Astrocyte (in vitro differentiated cells and primary cell): ENCODE measurements at regions not wholly inside any gene's neighbourhood (a gene's known extent, or its start where the extent isn't known, plus 50 kb on each side); places are given as distances from the start of the nearest gene placed in this dataset.

Experiments used
- DNase-seq: peaks from one replicate; pipeline ENCODE4 v3.0.0-alpha.2; 2010; ENCODE audit warnings: low read depth
- FAIRE-seq: peaks from 2 replicates; lab custom pipeline; 2011; peaks lifted over from hg19 to GRCh38; lab: Jason Lieb, UNC
- H2AFZ ChIP-seq: 2 replicates; pipeline ENCODE4 v1.6.0; 2012; ENCODE audit warnings: low read depth, low read length, inconsistent platforms
- H3K27ac ChIP-seq: 2 replicates; pipeline ENCODE4 v1.5.1; 2011; ENCODE audit warnings: low read depth, low read length, inconsistent platforms
- H3K27me3 ChIP-seq: 2 replicates; pipeline ENCODE4 v1.6.0; 2011; ENCODE audit warnings: low read length, inconsistent platforms; ENCODE audit not compliant: insufficient read depth
- H3K36me3 ChIP-seq: 2 replicates; pipeline ENCODE4 v1.5.1; 2011; ENCODE audit warnings: low read length, inconsistent platforms; ENCODE audit not compliant: insufficient read depth
- H3K4me1 ChIP-seq: 2 replicates; pipeline ENCODE4 v1.5.1; 2011; ENCODE audit warnings: low read length, inconsistent platforms; ENCODE audit not compliant: insufficient read depth
- H3K4me2 ChIP-seq: 2 replicates; pipeline ENCODE4 v1.6.0; 2012; ENCODE audit warnings: low read length, inconsistent platforms
- H3K4me3 ChIP-seq: 2 replicates; pipeline ENCODE4 v1.5.1; 2011; ENCODE audit warnings: low read depth, mild to moderate bottlenecking, low read length, inconsistent platforms; ENCODE audit not compliant: insufficient read depth
- H3K79me2 ChIP-seq: 2 replicates; pipeline ENCODE4 v1.6.0; 2012; ENCODE audit warnings: mild to moderate bottlenecking, low read length, inconsistent platforms; ENCODE audit not compliant: insufficient read depth
- H3K9ac ChIP-seq: 2 replicates; pipeline ENCODE4 v1.6.0; 2012; ENCODE audit warnings: mild to moderate bottlenecking, low read length, inconsistent platforms
- H3K9me3 ChIP-seq: 2 replicates; pipeline ENCODE4 v1.5.1; 2012; ENCODE audit warnings: low read depth, mild to moderate bottlenecking, low read length, inconsistent platforms; ENCODE audit not compliant: insufficient read depth
- H4K20me1 ChIP-seq: 2 replicates; pipeline ENCODE4 v1.6.0; 2012; ENCODE audit warnings: low read length, inconsistent platforms; ENCODE audit not compliant: insufficient read depth
- H3K27ac Mint-ChIP-seq: one replicate; pipeline ENCODE4 v1.8.0; 2021; ENCODE audit warnings: mild to moderate bottlenecking, mixed read lengths; ENCODE audit not compliant: unreplicated experiment
- H3K27me3 Mint-ChIP-seq: one replicate; pipeline ENCODE4 v1.8.0; 2021; ENCODE audit warnings: low read depth, mixed read lengths; ENCODE audit not compliant: unreplicated experiment
- H3K36me3 Mint-ChIP-seq: one replicate; pipeline ENCODE4 v1.8.0; 2021; ENCODE audit warnings: low read depth, mixed read lengths; ENCODE audit not compliant: unreplicated experiment
- H3K4me1 Mint-ChIP-seq: one replicate; pipeline ENCODE4 v1.8.0; 2021; ENCODE audit warnings: low read depth, mixed read lengths; ENCODE audit not compliant: unreplicated experiment
- H3K4me3 Mint-ChIP-seq: one replicate; pipeline ENCODE4 v1.8.0; 2021; ENCODE audit warnings: mild to moderate bottlenecking, moderate library complexity, mixed read lengths; ENCODE audit not compliant: unreplicated experiment
- H3K9me3 Mint-ChIP-seq: one replicate; pipeline ENCODE4 v1.8.0; 2021; ENCODE audit warnings: mild to moderate bottlenecking, mixed read lengths; ENCODE audit not compliant: unreplicated experiment
- EZH2 ChIP-seq: IDR thresholded peaks from 2 replicates; pipeline ENCODE4 v1.6.1; 2012; ENCODE audit warnings: mild to moderate bottlenecking, low read length, inconsistent platforms; ENCODE audit not compliant: insufficient read depth
- TF ChIP-seq, protein P1 (sequence below): IDR thresholded peaks from 2 replicates; pipeline ENCODE4 v1.5.1; 2011; ENCODE audit warnings: low read depth, mild to moderate bottlenecking, inconsistent platforms, low read length, moderate library complexity; ENCODE audit not compliant: insufficient read depth

DNA sequence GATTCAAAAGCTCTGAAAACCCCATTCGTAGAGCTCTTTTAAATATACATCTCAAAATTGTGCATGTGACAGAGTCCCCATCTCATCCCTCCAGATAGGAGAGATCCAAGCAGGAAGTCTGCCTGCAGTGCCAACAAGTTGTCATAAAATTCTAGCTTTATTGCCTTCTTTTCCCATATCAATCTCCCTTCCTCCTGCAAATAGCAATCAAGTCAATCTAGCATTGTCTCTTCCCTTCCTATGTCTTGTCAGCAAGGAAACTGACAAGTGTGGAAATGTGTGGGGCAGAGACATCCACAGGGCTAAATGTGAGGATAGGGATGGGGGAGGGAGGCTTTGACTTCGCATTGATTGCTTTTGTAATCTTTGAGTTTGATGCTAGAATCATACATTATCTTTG lies 165.2 kb downstream of the C1orf94 start:
- peaks cover 48% of the 10 kb centered on the region for H3K27me3 Mint-ChIP-seq
- no peak for FAIRE-seq

DNA sequence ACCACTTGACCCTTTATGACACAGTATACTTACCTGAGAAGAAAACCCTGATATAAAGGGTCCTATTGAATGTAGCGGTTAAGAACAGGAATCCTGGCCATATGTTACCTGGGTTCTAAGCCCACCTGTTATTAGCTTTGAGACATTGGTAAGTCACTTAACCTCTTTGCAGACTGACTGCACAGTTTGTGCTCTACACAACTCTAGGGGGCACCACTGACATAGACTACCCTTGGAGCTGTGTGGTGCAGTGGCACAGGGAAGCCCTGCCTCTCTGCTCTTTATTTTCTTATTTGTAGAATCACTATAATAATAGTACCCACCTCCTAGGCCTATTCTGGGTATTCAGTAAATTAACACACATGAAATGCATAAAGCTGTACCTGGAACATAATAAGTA lies 165.6 kb downstream of the C1orf94 start:
- FAIRE-seq: no peak
- Histone ChIP-seq H3K9ac (no peak overlapping the region), H3K36me3 (no peaks in the 10 kb centered on the region), H3K27me3 (peaks cover 6% of the 10 kb centered on the region), H3K79me2 (no peaks in the 10 kb centered on the region), H3K9me3 (no peaks in the 10 kb centered on the region), H4K20me1 (no peaks in the 10 kb centered on the region), H3K4me2 (no peak overlapping the region), H3K27ac (no peak overlapping the region), H3K4me1 (no peaks in the 10 kb centered on the region), H2AFZ (no peak overlapping the region), H3K4me3 (no peak overlapping the region)
- H3K4me1 Mint-ChIP-seq: no peaks in the 10 kb centered on the region
- no peak for TF ChIP-seq EZH2
- TF ChIP-seq, protein P1, sequence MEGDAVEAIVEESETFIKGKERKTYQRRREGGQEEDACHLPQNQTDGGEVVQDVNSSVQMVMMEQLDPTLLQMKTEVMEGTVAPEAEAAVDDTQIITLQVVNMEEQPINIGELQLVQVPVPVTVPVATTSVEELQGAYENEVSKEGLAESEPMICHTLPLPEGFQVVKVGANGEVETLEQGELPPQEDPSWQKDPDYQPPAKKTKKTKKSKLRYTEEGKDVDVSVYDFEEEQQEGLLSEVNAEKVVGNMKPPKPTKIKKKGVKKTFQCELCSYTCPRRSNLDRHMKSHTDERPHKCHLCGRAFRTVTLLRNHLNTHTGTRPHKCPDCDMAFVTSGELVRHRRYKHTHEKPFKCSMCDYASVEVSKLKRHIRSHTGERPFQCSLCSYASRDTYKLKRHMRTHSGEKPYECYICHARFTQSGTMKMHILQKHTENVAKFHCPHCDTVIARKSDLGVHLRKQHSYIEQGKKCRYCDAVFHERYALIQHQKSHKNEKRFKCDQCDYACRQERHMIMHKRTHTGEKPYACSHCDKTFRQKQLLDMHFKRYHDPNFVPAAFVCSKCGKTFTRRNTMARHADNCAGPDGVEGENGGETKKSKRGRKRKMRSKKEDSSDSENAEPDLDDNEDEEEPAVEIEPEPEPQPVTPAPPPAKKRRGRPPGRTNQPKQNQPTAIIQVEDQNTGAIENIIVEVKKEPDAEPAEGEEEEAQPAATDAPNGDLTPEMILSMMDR: no peak
- peaks cover 52% of the 10 kb centered on the region for H3K27me3 Mint-ChIP-seq
- DNase-seq: no peak
- no peak overlapping the region for H3K4me3 Mint-ChIP-seq
- no peak overlapping the region for H3K27ac Mint-ChIP-seq
- H3K36me3 Mint-ChIP-seq: no peaks in the 10 kb centered on the region
- H3K9me3 Mint-ChIP-seq: peaks cover 4% of the 10 kb centered on the region

More for the DNA sequence above, 165.2 kb downstream of the C1orf94 start:
- Mint-ChIP-seq H3K27ac (no peak overlapping the region), H3K4me3 (no peak overlapping the region), H3K36me3 (no peaks in the 10 kb centered on the region), H3K4me1 (no peaks in the 10 kb centered on the region), H3K9me3 (peaks cover 4% of the 10 kb centered on the region)
- H3K4me2 ChIP-seq: no peak overlapping the region
- no peak overlapping the region for H3K27ac ChIP-seq
- H3K9me3 ChIP-seq: no peaks in the 10 kb centered on the region
- H3K4me1 ChIP-seq: no peaks in the 10 kb centered on the region
- H3K4me3 ChIP-seq: no peak overlapping the region
- TF ChIP-seq EZH2: no peak
- TF ChIP-seq, protein P1: no peak
- H3K9ac ChIP-seq: no peak overlapping the region
- H2AFZ ChIP-seq: no peak overlapping the region
- no peaks in the 10 kb centered on the region for H4K20me1 ChIP-seq
- H3K36me3 ChIP-seq: no peaks in the 10 kb centered on the region
- H3K79me2 ChIP-seq: no peaks in the 10 kb centered on the region
- DNase-seq: no peak
- peaks cover 6% of the 10 kb centered on the region for H3K27me3 ChIP-seq

DNA sequence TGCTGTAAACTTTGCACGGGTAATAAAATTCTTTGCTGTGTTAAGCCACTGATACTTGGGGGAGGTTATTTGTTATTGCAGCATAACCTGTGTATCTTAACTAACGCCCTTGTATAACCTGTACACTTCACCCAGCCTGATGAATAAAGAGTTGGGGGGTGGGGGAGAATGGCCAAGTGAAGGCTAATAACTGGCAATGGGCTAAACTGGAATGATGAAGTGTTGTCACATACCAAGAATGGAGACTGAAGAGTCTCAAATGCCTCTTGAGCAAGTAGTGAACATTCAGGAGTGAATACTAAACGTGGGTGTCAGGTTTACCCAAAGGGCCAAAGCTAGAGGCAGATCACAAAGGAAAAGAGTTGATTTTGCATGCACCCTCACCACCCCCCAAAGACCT lies 169.4 kb downstream of the C1orf94 start:
- TF ChIP-seq EZH2: no peak
- TF ChIP-seq, protein P1: no peak
- Mint-ChIP-seq H3K4me1 (no peaks in the 10 kb centered on the region), H3K27me3 (peaks cover 34% of the 10 kb centered on the region), H3K27ac (no peak overlapping the region), H3K36me3 (no peaks in the 10 kb centered on the region), H3K4me3 (no peak overlapping the region), H3K9me3 (peaks cover 4% of the 10 kb centered on the region)
- Histone ChIP-seq H3K9me3 (no peaks in the 10 kb centered on the region), H3K27me3 (peaks cover 2% of the 10 kb centered on the region), H3K4me3 (no peak overlapping the region), H2AFZ (no peak overlapping the region), H4K20me1 (no peaks in the 10 kb centered on the region), H3K79me2 (no peaks in the 10 kb centered on the region), H3K4me2 (no peak overlapping the region), H3K27ac (no peak overlapping the region), H3K36me3 (no peaks in the 10 kb centered on the region), H3K9ac (no peak overlapping the region), H3K4me1 (no peaks in the 10 kb centered on the region)
- DNase-seq (no peak), FAIRE-seq (no peak)
